HG03558 (cell line): ENCODE measurements at regions not wholly inside any gene's neighbourhood (a gene's known extent, or its start where the extent isn't known, plus 50 kb on each side); places are given as distances from the start of the nearest gene placed in this dataset.

ENCODE experiments used
- ATAC-seq: cut with Tn5 transposase; IDR thresholded peaks from one replicate; pipeline ENCODE4 v1.9.1; 2021; ENCODE audit warnings: moderate number of reproducible peaks; ENCODE audit not compliant: unreplicated experiment; ENCODE audit errors: extremely low read depth

DNA sequence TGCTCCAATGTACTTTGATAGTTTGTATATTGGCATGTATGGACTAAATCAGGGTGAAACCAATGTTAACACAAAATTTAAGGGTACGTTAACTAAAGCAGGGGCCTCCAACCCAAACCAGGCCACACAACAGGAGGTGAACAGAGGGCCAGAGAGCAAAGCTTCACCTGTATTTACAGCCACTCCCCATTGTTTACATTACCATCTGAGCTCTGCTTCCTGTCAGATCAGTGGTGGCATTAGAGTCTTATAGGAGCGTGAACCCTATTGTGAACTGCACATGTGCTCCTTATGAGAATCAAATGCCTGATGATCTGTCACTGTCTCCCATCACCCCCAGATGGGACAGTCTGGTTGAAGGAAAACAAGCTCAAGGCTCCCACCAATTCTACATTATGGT, 62.0 kb upstream of the SCIN start:
- ATAC-seq, result no peak

DNA sequence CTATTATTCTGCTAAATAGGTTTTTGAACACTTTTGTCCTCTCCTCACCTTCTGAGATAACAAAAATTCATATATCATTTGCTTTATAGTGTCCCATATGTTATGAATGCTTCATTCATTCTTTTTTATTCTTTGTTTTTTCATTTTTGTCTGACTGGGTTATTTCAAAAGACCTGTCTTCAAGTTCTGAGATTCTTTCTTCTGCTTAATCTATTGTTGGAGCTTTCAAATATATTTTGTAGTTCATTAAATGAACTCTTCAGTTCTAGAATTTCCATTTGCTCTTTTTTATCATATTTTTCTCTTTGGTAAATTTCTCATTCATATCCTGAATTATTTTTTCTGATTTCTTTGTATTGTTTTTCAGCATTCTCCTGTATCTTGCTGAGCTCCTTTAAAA, 53.1 kb upstream of the SCIN start:
- no peak for ATAC-seq

DNA sequence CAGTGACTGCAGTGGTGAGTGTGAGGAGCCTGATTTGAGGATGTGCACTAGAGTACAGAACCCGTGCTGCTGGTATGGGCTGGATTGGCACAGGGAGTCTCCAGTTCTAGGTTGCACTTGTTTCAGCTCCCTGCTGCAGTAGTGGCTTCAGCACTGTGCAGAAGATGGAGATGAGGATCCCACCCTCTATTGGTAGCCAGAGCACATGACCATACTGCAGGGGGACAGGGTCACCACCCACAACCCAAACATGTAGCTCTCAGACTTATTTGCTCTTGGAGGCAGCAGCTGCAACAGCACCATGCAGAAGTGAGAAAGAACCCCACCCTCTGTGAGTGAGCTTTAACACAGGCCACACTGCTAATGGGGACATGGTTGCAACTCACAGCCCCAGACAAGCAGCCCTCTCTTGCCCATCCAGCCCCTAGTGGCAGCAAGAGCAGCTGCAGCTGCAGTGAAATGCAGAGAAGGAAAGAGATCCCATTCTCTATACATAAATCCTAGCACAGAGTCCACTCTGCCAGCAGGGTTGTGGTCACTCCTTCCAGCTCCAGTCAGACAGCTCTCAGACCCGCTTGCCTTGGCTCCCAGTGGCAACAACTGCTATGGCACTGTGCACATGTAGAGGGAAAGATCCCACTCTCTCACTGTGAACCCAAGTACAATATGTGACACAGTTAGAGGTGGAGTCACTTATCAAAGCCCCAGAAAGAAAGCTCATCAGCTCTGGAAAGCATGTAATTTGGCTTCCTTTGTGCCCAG, 51.4 kb upstream of the SCIN start:
- peak; percentile 90 for ATAC-seq

DNA sequence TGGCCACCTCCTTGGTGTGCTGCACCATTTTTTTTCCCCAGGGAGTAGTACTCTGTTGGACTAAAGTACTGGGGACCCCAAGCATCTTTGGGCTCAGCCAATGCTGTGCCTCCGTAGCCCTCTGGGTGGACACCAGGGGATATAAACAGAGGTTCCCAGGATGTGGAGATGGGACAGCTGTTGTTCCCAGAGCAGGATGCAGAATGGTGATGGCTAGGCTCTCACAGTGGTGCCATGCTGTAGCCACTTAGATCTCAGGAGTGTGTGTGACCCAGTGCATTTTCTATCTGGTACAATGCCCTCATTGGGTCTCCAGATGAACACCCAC, 50.9 kb upstream of the SCIN start:
- ATAC-seq, result no peak
